Ishikawa (cell line): ENCODE measurements at regions not wholly inside any gene's neighbourhood (a gene's known extent, or its start where the extent isn't known, plus 50 kb on each side); places are given as distances from the start of the nearest gene placed in this dataset.

ENCODE experiments used
- CEBPB ChIP-seq: IDR thresholded peaks from 2 replicates; pipeline ENCODE4 v1.6.1; 2012
- CREB1 ChIP-seq: IDR thresholded peaks from 2 replicates; pipeline ENCODE4 v1.6.1; 2012; ENCODE audit warnings: low read depth
- EGR1 ChIP-seq: IDR thresholded peaks from 2 replicates; pipeline ENCODE4 v1.6.1; 2012
- EP300 ChIP-seq: IDR thresholded peaks from 2 replicates; pipeline ENCODE4 v1.6.1; 2012; ENCODE audit warnings: borderline replicate concordance
- FOXM1 ChIP-seq: IDR thresholded peaks from 2 replicates; pipeline ENCODE4 v1.6.1; 2012; ENCODE audit warnings: low read depth, borderline replicate concordance
- MAX ChIP-seq: IDR thresholded peaks from 2 replicates; pipeline ENCODE4 v1.6.1; 2012
- NFIC ChIP-seq: IDR thresholded peaks from 2 replicates; pipeline ENCODE4 v1.6.1; 2012
- RAD21 ChIP-seq: IDR thresholded peaks from 2 replicates; pipeline ENCODE4 v1.6.1; 2012; ENCODE audit warnings: low read depth
- REST ChIP-seq: IDR thresholded peaks from 2 replicates; pipeline ENCODE4 v1.6.1; 2012; ENCODE audit warnings: low read depth, mild to moderate bottlenecking
- TAF1 ChIP-seq: IDR thresholded peaks from 2 replicates; pipeline ENCODE4 v1.6.1; 2012; ENCODE audit warnings: low read depth, mild to moderate bottlenecking
- TCF12 ChIP-seq: IDR thresholded peaks from 2 replicates; pipeline ENCODE4 v1.6.1; 2012; ENCODE audit warnings: low read depth
- TEAD4 ChIP-seq: IDR thresholded peaks from 2 replicates; pipeline ENCODE4 v1.6.1; 2012
- USF1 ChIP-seq: IDR thresholded peaks from 2 replicates; pipeline ENCODE4 v1.6.1; 2012
- YY1 ChIP-seq: IDR thresholded peaks from 2 replicates; pipeline ENCODE4 v1.6.1; 2012; ENCODE audit warnings: low read depth
- ZBTB7A ChIP-seq: IDR thresholded peaks from 2 replicates; pipeline ENCODE4 v1.6.1; 2012; ENCODE audit warnings: low read depth

- no peak for TF ChIP-seq CREB1
- TF ChIP-seq NFIC: no peak
- no peak for TF ChIP-seq YY1
- no peak for TF ChIP-seq TEAD4
- TF ChIP-seq REST: no peak
- TF ChIP-seq FOXM1: no peak
- TF ChIP-seq EGR1: no peak
- no peak for TF ChIP-seq CEBPB
- no peak for TF ChIP-seq RAD21
- TF ChIP-seq ZBTB7A: no peak
Measured at GRCh38 chr14:80100681-80101080, 110.6 kb downstream of the DIO2 start.

GRCh38 chr14:80095623-80096022 is 115.7 kb downstream of the DIO2 start:
- no peak for TF ChIP-seq CREB1
- no peak for TF ChIP-seq FOXM1
- TF ChIP-seq YY1: no peak
- TF ChIP-seq TEAD4: no peak
- no peak for TF ChIP-seq MAX
- no peak for TF ChIP-seq REST
- TF ChIP-seq NFIC: no peak
- no peak for TF ChIP-seq EGR1
- no peak for TF ChIP-seq CEBPB
- TF ChIP-seq EP300: no peak
- no peak for TF ChIP-seq RAD21
- TF ChIP-seq USF1: no peak
- no peak for TF ChIP-seq TCF12

GRCh38 chr14:80087411-80087810 is 123.9 kb downstream of the DIO2 start:
- TF ChIP-seq RAD21 (no peak), CEBPB (no peak), USF1 (no peak), YY1 (no peak), MAX (no peak), FOXM1 (no peak), TAF1 (no peak), CREB1 (no peak), REST (no peak), TEAD4 (no peak), ZBTB7A (no peak)

GRCh38 chr14:80084196-80084595 is 127.1 kb downstream of the DIO2 start:
- TF ChIP-seq EP300: no peak
- TF ChIP-seq TCF12: no peak
- no peak for TF ChIP-seq FOXM1
- TF ChIP-seq TEAD4: no peak
- TF ChIP-seq RAD21: no peak
- TF ChIP-seq ZBTB7A: no peak
- TF ChIP-seq CEBPB: no peak
- no peak for TF ChIP-seq NFIC
- TF ChIP-seq MAX: no peak
- TF ChIP-seq REST: no peak
- TF ChIP-seq CREB1: no peak
- TF ChIP-seq TAF1: no peak
- TF ChIP-seq USF1: no peak
